ENCODE measurements at regions not wholly inside any gene's neighbourhood (a gene's known extent, or its start where the extent isn't known, plus 50 kb on each side); places are given as distances from the start of the nearest gene placed in this dataset.

DNA sequence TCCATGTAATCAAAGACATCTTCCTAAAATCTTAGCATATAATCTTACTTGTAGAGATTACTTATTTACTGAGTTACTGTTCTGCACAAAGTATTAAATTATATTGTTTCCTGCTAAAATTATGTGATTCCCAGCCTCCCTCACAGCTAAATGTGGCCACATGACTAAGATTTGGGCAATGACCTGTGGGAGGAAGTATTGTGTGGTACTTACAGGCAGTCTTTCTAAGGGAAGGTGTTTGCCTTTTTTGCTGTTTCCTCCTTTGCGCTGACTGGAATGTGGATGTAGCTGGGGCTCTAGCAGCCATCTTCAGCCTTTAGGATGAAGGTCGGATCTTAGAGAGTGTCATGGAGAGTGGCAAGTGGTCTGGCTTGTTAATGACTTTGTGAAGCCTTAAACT, 146.3 kb upstream of the APCDD1 start:
- Histone ChIP-seq H3K36me3 (ENCODE audit: control insufficient read depth, insufficient read depth, low read length) (no peaks in the 10 kb centered on the region), H3K4me3 (ENCODE audit: low read depth, low read length) (no peak overlapping the region), H3K9me3 (no peaks in the 10 kb centered on the region), H3K4me1 (no peaks in the 10 kb centered on the region), H3K27me3 (replicated peaks; ENCODE audit: control insufficient read depth, insufficient read depth, low read length) (no peaks in the 10 kb centered on the region)
- no peak for DNase-seq
- Mint-ChIP-seq H3K4me3 (ENCODE audit: unreplicated experiment) (no peak overlapping the region), H3K9me3 (ENCODE audit: unreplicated experiment) (no peaks in the 10 kb centered on the region), H3K4me1 (ENCODE audit: low read depth, unreplicated experiment) (no peaks in the 10 kb centered on the region), H3K27ac (ENCODE audit: unreplicated experiment) (no peak overlapping the region), H3K36me3 (ENCODE audit: insufficient read depth, unreplicated experiment) (peaks cover 5% of the 10 kb centered on the region), H3K27me3 (ENCODE audit: insufficient read depth, unreplicated experiment) (peaks cover 4% of the 10 kb centered on the region)
- intact Hi-C loops (cut with micrococcal nuclease; ENCODE audit: unreplicated experiment): no loop called here
- ChIA-PET POLR2A (no interaction called here), CTCF (no interaction called here)
- no peak for TF ChIP-seq CTCF (IDR thresholded peaks at IDR 0.05; ENCODE audit: insufficient read depth in 1 of 2, low read depth in 1 of 2, low read length in 1 of 2, severe bottlenecking in 1 of 2, unreplicated experiment in 1 of 2)
- no TSS peak for BruUV-seq (replicated peaks)

GRCh38 chr18:10310626-10311025, 143.8 kb upstream of the APCDD1 start:
- Histone ChIP-seq H3K36me3 (ENCODE audit: control insufficient read depth, insufficient read depth, low read length) (no peaks in the 10 kb centered on the region), H3K9me3 (no peaks in the 10 kb centered on the region), H3K4me3 (ENCODE audit: low read depth, low read length) (no peak overlapping the region), H3K4me1 (no peaks in the 10 kb centered on the region), H3K27me3 (replicated peaks; ENCODE audit: control insufficient read depth, insufficient read depth, low read length) (no peaks in the 10 kb centered on the region)
- CTCF ChIA-PET: no interaction called here
- TF ChIP-seq CTCF (IDR thresholded peaks at IDR 0.05; ENCODE audit: insufficient read depth in 1 of 2, low read depth in 1 of 2, low read length in 1 of 2, severe bottlenecking in 1 of 2, unreplicated experiment in 1 of 2): no peak
- intact Hi-C loops (cut with micrococcal nuclease; ENCODE audit: unreplicated experiment): no loop called here
- H3K27ac Mint-ChIP-seq (ENCODE audit: unreplicated experiment): no peak overlapping the region
- no TSS peak for BruUV-seq (replicated peaks)
- peaks cover 5% of the 10 kb centered on the region for H3K36me3 Mint-ChIP-seq (ENCODE audit: insufficient read depth, unreplicated experiment)
- H3K9me3 Mint-ChIP-seq (ENCODE audit: unreplicated experiment): no peaks in the 10 kb centered on the region
- H3K4me1 Mint-ChIP-seq (ENCODE audit: low read depth, unreplicated experiment): no peaks in the 10 kb centered on the region
- H3K4me3 Mint-ChIP-seq (ENCODE audit: unreplicated experiment): no peak overlapping the region
- no peak for DNase-seq
- peaks cover 4% of the 10 kb centered on the region for H3K27me3 Mint-ChIP-seq (ENCODE audit: insufficient read depth, unreplicated experiment)
- POLR2A ChIA-PET: no interaction called here

DNA sequence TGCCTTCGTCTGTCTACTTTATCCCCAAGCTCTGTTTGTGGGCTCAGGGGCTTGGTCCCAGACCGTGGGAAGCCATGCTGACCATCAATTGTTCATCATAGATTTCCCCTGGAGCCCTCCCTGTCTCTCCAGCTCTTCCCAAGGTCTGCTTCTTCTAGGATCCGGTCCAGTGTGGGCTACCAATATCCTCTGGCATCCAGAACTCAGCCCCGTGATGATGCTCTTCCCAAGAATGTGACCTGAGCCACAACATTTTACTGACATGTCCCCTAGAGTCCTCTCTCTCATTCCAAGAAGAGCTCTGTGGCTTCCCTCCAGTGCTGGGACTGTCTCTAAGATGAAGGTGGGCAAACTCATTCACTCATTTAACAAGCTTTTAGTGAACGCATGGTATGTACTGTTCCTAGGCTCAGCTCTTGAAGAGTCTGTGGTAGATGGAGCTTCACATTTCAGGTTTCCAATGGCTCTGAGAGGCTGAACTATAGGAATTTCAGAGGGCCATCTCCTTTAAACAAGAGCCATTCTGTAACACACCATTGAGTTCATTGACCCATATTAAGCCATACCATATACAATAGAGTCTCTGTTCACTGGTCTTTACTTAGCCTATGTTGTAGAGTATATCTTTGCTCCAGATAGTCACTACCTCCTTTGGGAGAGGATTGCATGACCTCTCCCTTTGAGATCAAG, 142.0 kb upstream of the APCDD1 start:
- H3K4me1 Mint-ChIP-seq (ENCODE audit: low read depth, unreplicated experiment): no peaks in the 10 kb centered on the region
- ChIA-PET POLR2A (no interaction called here), CTCF (no interaction called here)
- H3K4me1 ChIP-seq: peaks cover 5% of the 10 kb centered on the region; the same call in 1 of the 2 replicates
- no peaks in the 10 kb centered on the region for H3K36me3 ChIP-seq (ENCODE audit: control insufficient read depth, insufficient read depth, low read length)
- no peak overlapping the region for H3K4me3 ChIP-seq (ENCODE audit: low read depth, low read length)
- peaks cover 4% of the 10 kb centered on the region for H3K27me3 Mint-ChIP-seq (ENCODE audit: insufficient read depth, unreplicated experiment)
- no peaks in the 10 kb centered on the region for H3K9me3 ChIP-seq
- H3K27me3 ChIP-seq (replicated peaks; ENCODE audit: control insufficient read depth, insufficient read depth, low read length): no peaks in the 10 kb centered on the region
- no peak overlapping the region for H3K27ac Mint-ChIP-seq (ENCODE audit: unreplicated experiment)
- DNase-seq: no peak
- H3K4me3 Mint-ChIP-seq (ENCODE audit: unreplicated experiment): no peak overlapping the region
- no TSS peak for BruUV-seq (replicated peaks)
- no peaks in the 10 kb centered on the region for H3K9me3 Mint-ChIP-seq (ENCODE audit: unreplicated experiment)
- no peak for TF ChIP-seq CTCF (IDR thresholded peaks at IDR 0.05; ENCODE audit: insufficient read depth in 1 of 2, low read depth in 1 of 2, low read length in 1 of 2, severe bottlenecking in 1 of 2, unreplicated experiment in 1 of 2)
- peaks cover 5% of the 10 kb centered on the region for H3K36me3 Mint-ChIP-seq (ENCODE audit: insufficient read depth, unreplicated experiment)
- intact Hi-C loops (cut with micrococcal nuclease; ENCODE audit: unreplicated experiment): no loop called here
